NCI-H2196 (cell line): ENCODE measurements at regions not wholly inside any gene's neighbourhood (a gene's known extent, or its start where the extent isn't known, plus 50 kb on each side); places are given as distances from the start of the nearest gene placed in this dataset.

ENCODE experiments used
- DNase-seq: peaks from one replicate; lab custom pipeline; 2025; ENCODE audit not compliant: unreplicated experiment; lab: John Stamatoyannopoulos, UW

DNA sequence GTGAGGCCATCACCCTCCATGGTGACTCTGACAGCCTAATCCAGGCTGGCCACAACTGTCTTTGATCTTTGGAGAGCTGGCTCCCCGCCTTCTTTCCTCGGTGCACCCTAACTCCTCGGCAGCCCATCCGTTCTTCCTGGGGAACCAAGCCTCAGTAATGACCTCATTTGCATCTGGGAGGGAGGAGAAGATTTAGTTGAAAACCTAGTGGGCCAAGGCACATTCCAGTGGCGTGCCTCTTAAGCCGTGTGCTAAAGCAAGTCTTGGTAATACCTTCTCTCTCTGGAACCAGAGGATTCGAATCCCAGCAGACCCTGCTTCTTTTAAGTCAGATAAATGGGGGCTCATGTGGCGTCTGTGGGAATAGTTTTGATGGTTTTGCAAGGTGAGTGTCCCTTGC is 233.1 kb downstream of the EBLN2 start:
- DNase-seq: no peak

- DNase-seq: no peak
Measured at GRCh38 chr3:73295876-73296635, 234.6 kb downstream of the EBLN2 start.

DNA sequence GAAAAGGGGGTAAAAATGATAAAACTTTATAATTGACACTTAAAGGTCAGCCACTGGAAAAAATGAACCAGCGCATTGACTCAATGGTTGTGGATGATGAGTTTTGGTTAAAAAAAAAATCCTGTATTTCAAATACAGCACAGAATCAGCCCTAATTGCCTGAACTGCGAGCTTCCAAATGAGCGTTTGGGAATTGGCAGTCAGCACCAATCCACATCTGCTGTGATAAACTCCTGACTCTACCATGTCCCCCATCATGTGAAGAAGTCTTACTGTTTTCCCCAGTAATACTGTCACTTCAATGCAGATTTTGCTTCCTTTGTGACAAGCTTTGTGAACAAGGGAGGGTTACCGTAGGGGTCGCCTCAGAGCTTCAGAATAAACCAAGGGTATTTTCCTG is 235.4 kb downstream of the EBLN2 start:
- DNase-seq: no peak

- no peak for DNase-seq
Measured at GRCh38 chr3:73298243-73299183, 237.1 kb downstream of the EBLN2 start.

DNA sequence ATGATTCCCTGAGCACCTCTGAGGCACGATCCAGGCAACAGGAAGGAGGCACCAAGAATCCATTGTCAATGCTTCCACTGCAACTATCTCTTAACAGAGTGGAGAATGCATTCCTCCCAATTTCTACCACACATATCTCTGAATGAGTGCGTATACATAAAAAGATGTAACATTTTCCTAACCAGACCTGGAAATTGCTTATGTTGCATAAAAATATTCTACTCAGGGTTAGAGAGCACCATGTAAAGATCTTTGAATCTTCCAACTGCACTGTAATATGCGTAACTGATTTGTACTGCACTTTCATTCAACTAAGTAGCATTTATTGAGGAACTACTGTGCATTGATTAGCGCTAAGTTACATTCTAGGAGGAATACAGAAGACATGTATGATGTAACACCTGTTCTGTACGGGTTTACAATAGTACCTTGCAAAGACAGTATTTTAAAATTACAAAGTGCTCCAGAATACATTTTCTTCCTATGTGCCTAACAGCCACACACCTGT is 237.8 kb downstream of the EBLN2 start:
- no peak for DNase-seq

DNA sequence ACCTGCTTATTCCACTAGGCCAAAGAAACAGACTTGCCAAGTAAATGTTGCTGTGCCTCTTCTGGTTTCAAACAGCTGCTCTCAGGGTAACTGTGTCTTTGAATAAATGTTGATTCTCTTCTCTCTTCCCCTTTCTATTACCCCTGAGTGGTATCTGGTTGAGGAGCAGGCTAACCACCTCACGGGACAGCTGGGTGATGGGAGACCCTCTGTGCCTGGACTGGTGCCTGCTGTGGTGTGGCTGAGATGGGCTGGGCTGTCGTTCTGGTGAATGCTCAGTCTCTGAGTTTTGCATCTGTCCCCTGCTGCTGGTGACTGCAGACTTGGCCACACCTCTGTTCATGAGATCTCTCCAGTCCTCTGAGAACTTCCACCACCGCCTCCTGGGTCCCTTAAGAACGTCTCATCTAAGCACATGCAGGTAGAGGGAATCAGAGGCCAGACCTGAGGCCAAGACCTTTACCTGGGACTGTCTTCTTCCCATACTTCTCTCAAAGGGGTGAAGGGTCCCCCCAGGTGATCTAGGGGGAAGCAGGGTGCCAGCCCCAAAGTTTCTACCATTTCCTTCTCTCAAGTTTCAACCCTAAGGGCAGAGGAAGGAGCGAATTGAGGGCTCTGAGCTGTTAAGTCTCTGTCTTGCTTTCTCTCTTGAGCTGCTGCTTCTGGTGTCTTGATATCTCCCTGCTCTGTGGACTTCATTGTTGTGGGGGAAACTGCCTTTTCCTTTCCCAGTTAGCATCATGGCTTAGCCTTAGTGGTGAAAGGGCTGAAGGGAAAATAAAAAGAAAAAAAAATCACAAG is 252.9 kb downstream of the EBLN2 start:
- DNase-seq: no peak

DNA sequence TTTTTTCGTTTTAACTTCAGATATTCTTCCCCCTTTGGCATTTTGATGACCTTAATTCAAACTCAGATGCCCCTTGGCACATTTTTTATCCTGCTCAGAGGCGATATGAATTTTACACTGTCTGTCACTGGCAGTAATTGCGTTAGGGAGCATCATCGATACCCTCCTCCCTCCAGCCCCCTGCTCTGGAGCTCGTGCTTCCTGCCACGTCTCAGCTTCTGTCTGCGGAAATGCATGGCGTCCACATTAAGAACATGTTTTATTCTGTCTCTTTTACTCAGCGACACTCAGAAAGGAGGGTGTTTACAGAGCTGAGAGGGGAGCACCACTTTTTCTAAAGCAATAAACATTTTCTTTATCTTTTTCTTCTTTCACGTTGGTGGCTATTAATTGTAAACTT is 254.2 kb downstream of the EBLN2 start:
- DNase-seq: no peak

- no peak for DNase-seq
Measured at GRCh38 chr3:73319179-73319769, 257.8 kb downstream of the EBLN2 start.

DNA sequence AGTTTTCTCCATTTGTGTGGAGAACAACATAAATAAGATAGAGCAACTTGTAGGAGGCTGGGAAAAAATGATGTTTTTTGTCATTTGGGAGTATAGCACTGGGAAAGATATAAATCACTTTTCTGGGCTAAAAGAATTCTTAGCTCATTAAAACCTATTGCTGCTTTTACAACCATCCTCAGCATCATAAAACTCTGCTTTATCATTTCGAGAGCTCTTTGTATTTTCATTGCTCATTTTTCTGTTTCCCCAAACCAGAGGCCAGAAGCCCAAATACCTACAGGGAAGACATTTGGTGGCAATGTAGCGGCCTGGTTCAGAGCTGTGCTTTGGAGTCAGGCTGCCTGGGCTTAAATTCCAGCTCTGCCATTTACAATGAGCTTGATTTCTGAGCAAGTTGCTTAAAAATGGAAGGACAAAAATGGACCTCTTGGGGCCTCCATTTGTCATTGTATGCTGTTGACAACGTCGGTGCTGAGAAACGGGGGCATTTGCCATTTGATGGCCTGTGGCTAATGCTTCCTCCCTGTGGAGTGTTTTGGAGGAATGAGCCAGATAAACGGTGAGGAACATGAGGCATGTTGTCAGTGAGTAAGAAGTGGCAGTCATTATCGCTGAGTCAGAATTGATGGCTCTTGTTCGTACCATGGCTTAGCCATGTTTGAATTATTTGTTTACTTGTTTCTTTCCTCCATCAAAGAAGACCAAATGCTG is 260.0 kb downstream of the EBLN2 start:
- DNase-seq: no peak

DNA sequence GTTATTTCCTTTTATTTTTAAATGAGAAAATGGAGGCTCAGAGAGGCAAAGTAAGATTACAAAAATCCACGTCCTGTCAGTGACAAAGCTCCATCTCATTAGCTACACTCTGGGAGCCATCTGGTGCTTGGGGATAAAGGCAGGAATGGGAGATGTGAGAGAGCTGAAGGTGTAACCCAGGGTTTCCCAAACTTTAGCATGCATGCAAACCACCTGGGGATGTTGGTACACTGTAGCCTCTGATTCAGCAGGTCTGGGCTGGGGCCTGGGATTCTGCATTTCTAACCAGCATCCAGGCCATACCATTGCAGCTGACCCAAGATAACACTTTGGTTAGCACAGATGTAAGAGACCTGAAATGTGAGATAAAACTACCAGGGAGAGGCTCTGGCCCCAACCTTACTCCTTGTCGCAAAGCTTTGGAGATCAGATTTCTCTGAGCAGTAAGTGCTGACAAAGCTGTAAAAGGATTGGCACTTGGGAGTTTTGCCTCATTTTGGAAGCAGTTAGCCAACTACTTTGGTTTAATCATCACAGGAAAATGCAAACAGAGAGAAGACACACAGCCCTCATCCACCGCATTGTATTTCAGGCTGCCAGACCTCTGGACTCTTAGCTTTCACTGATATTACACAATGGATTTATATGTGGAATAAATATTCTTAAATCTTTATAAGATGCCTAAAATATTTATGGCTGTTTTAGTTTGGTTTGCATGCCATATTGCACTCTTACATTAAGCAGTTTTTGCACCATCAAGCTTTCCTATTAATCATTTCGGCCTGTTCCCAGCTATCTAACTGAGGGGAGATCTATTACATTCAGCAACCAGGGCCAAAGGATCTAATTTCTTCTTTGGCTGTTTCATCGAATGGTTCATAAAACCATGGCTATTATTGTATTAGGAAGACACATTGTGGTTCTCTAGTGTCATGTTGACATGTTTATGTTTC is 263.0 kb downstream of the EBLN2 start:
- DNase-seq: peak; percentile 35

GRCh38 chr3:73326396-73326795 is 264.9 kb downstream of the EBLN2 start:
- DNase-seq: no peak

- no peak for DNase-seq
Measured at GRCh38 chr3:73327052-73327451, 265.6 kb downstream of the EBLN2 start.
